Ovary (tissue), 3 donors: ENCODE measurements at regions not wholly inside any gene's neighbourhood (a gene's known extent, or its start where the extent isn't known, plus 50 kb on each side); places are given as distances from the start of the nearest gene placed in this dataset.

Source experiments
- CTCF ChIP-seq, 3 donors: fragments of 450-650 bp in 2 of 3; fragments of 200-600 bp in 1 of 3; IDR thresholded peaks; one replicate each; pipeline versions ENCODE4 v1.5.1 to v1.8.0; 2016 to 2022; ENCODE audit warnings: antibody characterized with exemption in 3 of 3, mild to moderate bottlenecking in 1 of 3
- EP300 ChIP-seq: sonication (generic); formaldehyde crosslinking; IDR thresholded peaks from one replicate; pipeline ENCODE4 v1.6.1; 2017; ENCODE audit warnings: antibody characterized with exemption
- donor health status: DM: no; HTN: no; CAD: no.

GRCh38 chr1:189620471-189620870 lies 857.2 kb downstream of the BRINP3 start:
- no peak for TF ChIP-seq EP300
- no peak for TF ChIP-seq CTCF (IDR thresholded peaks at IDR 0.05)
